IMR-90 (cell line): ENCODE measurements at regions not wholly inside any gene's neighbourhood (a gene's known extent, or its start where the extent isn't known, plus 50 kb on each side); places are given as distances from the start of the nearest gene placed in this dataset.

ENCODE experiments used
- ATAC-seq: fragments of 200-7000 bp; cut with Tn5 transposase; 2 replicates; pipeline ENCODE4 v1.9.1; 2020; ENCODE audit warnings: low read depth, mild to moderate bottlenecking, moderate library complexity
- BruUV-seq: library from RNA; stranded (reverse); fragments of 400-500 nt; replicated peaks from 2 replicates; lab custom pipeline; 2021; lab: Mats Ljungman, UMichigan
- CTCF ChIA-PET: fragments of 300-600 bp; formaldehyde crosslinking; extraction: SDS; loops from one replicate; lab custom pipeline; 2021; ENCODE audit warnings: antibody characterized with exemption; lab: Yijun Ruan, JAX
- POLR2A ChIA-PET: fragments of 300-600 bp; sonication (Branson Sonifier 250); formaldehyde crosslinking; loops from one replicate; lab custom pipeline; 2022; ENCODE audit warnings: antibody characterized with exemption; ENCODE audit not compliant: unreplicated experiment; lab: Charles Lee
- DNase-seq: peaks from one replicate; pipeline ENCODE4 v3.0.0; 2013
- H2AFZ ChIP-seq: replicated peaks from 2 replicates; pipeline ENCODE3; 2013; ENCODE audit warnings: low read length, mild to moderate bottlenecking; ENCODE audit not compliant: poor library complexity
- H2AK5ac ChIP-seq: 2 replicates; pipeline ENCODE4 v1.6.1; 2013; ENCODE audit warnings: low read depth, low read length, inconsistent platforms
- H2AK9ac ChIP-seq: replicated peaks from 2 replicates; pipeline ENCODE3; 2013; ENCODE audit warnings: mild to moderate bottlenecking, low read depth, low read length, moderate library complexity; ENCODE audit not compliant: poor library complexity
- H2BK120ac ChIP-seq: 2 replicates; pipeline ENCODE4 v1.6.1; 2013; ENCODE audit warnings: low read depth, low read length, inconsistent platforms
- H2BK15ac ChIP-seq: 3 replicates; pipeline ENCODE4 v1.6.1; 2013; ENCODE audit warnings: low read depth, low read length, inconsistent platforms
- H2BK20ac ChIP-seq: 2 replicates; pipeline ENCODE4 v1.6.1; 2013; ENCODE audit warnings: low read depth, mild to moderate bottlenecking, inconsistent platforms, low read length, moderate library complexity
- H2BK5ac ChIP-seq: 2 replicates; pipeline ENCODE4 v1.6.1; 2013; ENCODE audit warnings: mild to moderate bottlenecking, low read depth, low read length, inconsistent platforms; ENCODE audit not compliant: poor library complexity, severe bottlenecking
- H3K14ac ChIP-seq: replicated peaks from 2 replicates; pipeline ENCODE4 v1.6.1; 2013; ENCODE audit warnings: low read depth, low read length, inconsistent platforms
- H3K18ac ChIP-seq: 2 replicates; pipeline ENCODE4 v1.6.1; 2013; ENCODE audit warnings: low read depth, low read length, control low read depth
- H3K23ac ChIP-seq: 2 replicates; pipeline ENCODE4 v1.6.1; 2013; ENCODE audit warnings: low read depth, low read length, inconsistent platforms
- H3K27ac ChIP-seq: 2 replicates; pipeline ENCODE4 v1.5.1; 2013; ENCODE audit warnings: mild to moderate bottlenecking, control low read depth, low read length; ENCODE audit not compliant: insufficient read depth
- H3K27me3 ChIP-seq: 2 replicates; pipeline ENCODE4 v1.6.1; 2013; ENCODE audit warnings: low read length; ENCODE audit not compliant: control insufficient read depth, insufficient read depth
- H3K36me3 ChIP-seq: 2 replicates; pipeline ENCODE4 v1.6.1; 2013; ENCODE audit warnings: low read length, mixed read lengths; ENCODE audit not compliant: control insufficient read depth, insufficient read depth
- H3K4ac ChIP-seq: 2 replicates; pipeline ENCODE4 v1.6.1; 2013; ENCODE audit warnings: low read depth, low read length, inconsistent platforms
- H3K4me1 ChIP-seq: 2 replicates; pipeline ENCODE4 v1.6.1; 2013; ENCODE audit warnings: low read length, mixed read lengths; ENCODE audit not compliant: control insufficient read depth, insufficient read depth
- H3K4me2 ChIP-seq: 2 replicates; pipeline ENCODE4 v1.6.1; 2013; ENCODE audit warnings: low read depth, mild to moderate bottlenecking, control low read depth, low read length, moderate library complexity
- H3K4me3 ChIP-seq: 2 replicates; pipeline ENCODE4 v1.5.1; 2013; ENCODE audit warnings: low read depth, mild to moderate bottlenecking, control low read depth, low read length, moderate library complexity; ENCODE audit not compliant: insufficient read depth
- H3K56ac ChIP-seq: 2 replicates; pipeline ENCODE4 v1.6.1; 2013; ENCODE audit warnings: low read length, inconsistent platforms; ENCODE audit not compliant: insufficient read depth; ENCODE audit errors: extremely low read depth
- H3K79me1 ChIP-seq, 2 experiments: 2 replicates each; pipeline ENCODE4 v1.6.1; 2013; ENCODE audit warnings: low read length in 2 of 2, inconsistent platforms in 1 of 2, low read depth in 1 of 2
- H3K9ac ChIP-seq: 2 replicates; pipeline ENCODE4 v1.6.1; 2013; ENCODE audit warnings: low read depth, low read length, control low read depth
- H3K9me1 ChIP-seq: 2 replicates; pipeline ENCODE4 v1.6.1; 2013; ENCODE audit warnings: low read length, inconsistent platforms; ENCODE audit not compliant: insufficient read depth
- H3K9me3 ChIP-seq: 2 replicates; pipeline ENCODE4 v1.6.1; 2013; ENCODE audit warnings: low read length; ENCODE audit not compliant: control insufficient read depth, insufficient read depth
- H4K20me1 ChIP-seq: 2 replicates; pipeline ENCODE4 v1.6.1; 2013; ENCODE audit warnings: low read length, inconsistent platforms; ENCODE audit not compliant: insufficient read depth
- H4K5ac ChIP-seq: 2 replicates; pipeline ENCODE4 v1.6.1; 2013; ENCODE audit warnings: mild to moderate bottlenecking, low read depth, low read length, control low read depth
- H4K8ac ChIP-seq, 2 experiments: 2 replicates each; pipeline ENCODE4 v1.6.1; 2013; ENCODE audit warnings: low read depth in 2 of 2, low read length in 2 of 2, control low read depth in 1 of 2, inconsistent platforms in 1 of 2
- H4K91ac ChIP-seq: 2 replicates; pipeline ENCODE4 v1.6.1; 2013; ENCODE audit warnings: low read depth, low read length, inconsistent platforms; ENCODE audit not compliant: insufficient read depth
- CHD1 ChIP-seq: IDR thresholded peaks from 2 replicates; pipeline ENCODE4 v1.6.1; 2012; ENCODE audit warnings: low read depth, low read length, improper control_type of control experiment
- FOS ChIP-seq: fragments of 150-350 bp; IDR thresholded peaks from 2 replicates; pipeline ENCODE4 v1.6.1; 2016; ENCODE audit warnings: low read depth, low read length
- SMC3 ChIP-seq: fragments of 150-350 bp; IDR thresholded peaks from 2 replicates; pipeline ENCODE4 v1.6.1; 2016; ENCODE audit warnings: low read depth, mild to moderate bottlenecking, antibody characterized with exemption, low read length, moderate library complexity
- WGBS, 2 experiments: methylation state at CpG; one replicate each; pipeline versions ENCODE4 v1.1.5 to v1.1.7; 2013; ENCODE audit warnings: missing lambda C conversion rate in 2 of 2; ENCODE audit not compliant: insufficient read length in 1 of 2; ENCODE audit errors: extremely low coverage in 2 of 2; 5-methylcytosine and 5-hydroxymethylcytosine counted together
- dilution Hi-C: fragments of 300-500 bp; cut with HindIII; formaldehyde crosslinking; loops from one replicate; pipeline ENCODE4 v1.14.3; 2018; ENCODE audit warnings: low sequenced_read_pairs; ENCODE audit not compliant: unreplicated experiment
- in situ Hi-C: fragments of 300-500 bp; cut with MboI; formaldehyde crosslinking; loops from 3 replicates; pipeline ENCODE4 v1.14.3; 2019; ENCODE audit warnings: low sequenced_read_pairs, inconsistent platforms, mixed read lengths
- intact Hi-C: fragments of 100-400 bp; cut with micrococcal nuclease; formaldehyde crosslinking; loops from 2 replicates; pipeline ENCODE4 v1.10.0; 2022

- H3K4me2 ChIP-seq = no peak overlapping the region
- no peaks in the 10 kb centered on the region for H3K79me1 ChIP-seq
- no peak overlapping the region for H4K8ac ChIP-seq
- peaks cover 18% of the 10 kb centered on the region for H3K4me1 ChIP-seq
- H3K14ac ChIP-seq = no peak overlapping the region
- WGBS, 2 experiments = no CpG with 5 or more reads among the region's 2 CpGs
- no peak overlapping the region; the same call in 1 of the 2 replicates for H3K18ac ChIP-seq
- no peak overlapping the region for H3K9ac ChIP-seq
- H2AFZ ChIP-seq = no peak overlapping the region
- no peaks in the 10 kb centered on the region for H3K9me3 ChIP-seq
- no TSS peak for BruUV-seq
- peaks cover 4% of the 10 kb centered on the region; the same call in 1 of the 2 replicates for H3K9me1 ChIP-seq
- no peak overlapping the region for H3K23ac ChIP-seq
- no peaks in the 10 kb centered on the region for H3K36me3 ChIP-seq
- peak overlapping the region; percentile 19; the same call in 1 of the 2 replicates for H2BK120ac ChIP-seq
- no peak overlapping the region for H3K27ac ChIP-seq
- no peak overlapping the region for H4K5ac ChIP-seq
- H4K91ac ChIP-seq = peak overlapping the region; percentile 3; the same call in 1 of the 2 replicates
- H2BK20ac ChIP-seq = no peak overlapping the region; the same call in 1 of the 2 replicates
- DNase-seq (no peak), ATAC-seq (no peak)
- H2BK15ac ChIP-seq = no peak overlapping the region
- H3K4me3 ChIP-seq = no peak overlapping the region
- POLR2A ChIA-PET = no interaction called here
- H3K56ac ChIP-seq = no peak overlapping the region
- TF ChIP-seq CHD1 (no peak), FOS (0 out of 2 replicates have a peak, but pooled peaks have one; percentile 16), SMC3 (no peak)
- H2AK5ac ChIP-seq = no peak overlapping the region
- dilution Hi-C loops (no loop called here), in situ Hi-C loops (no loop called here), intact Hi-C loops (no loop called here)
- no peak overlapping the region for H3K4ac ChIP-seq
- CTCF ChIA-PET = no interaction called here
- H4K20me1 ChIP-seq = no peaks in the 10 kb centered on the region
- H3K27me3 ChIP-seq = no peaks in the 10 kb centered on the region
- H2BK5ac ChIP-seq = no peak overlapping the region
- H2AK9ac ChIP-seq = no peak overlapping the region
Observed at GRCh38 chr1:200334661-200335256, 75.1 kb downstream of the ZNF281 start.
